Right atrium auricular region (tissue), 2 donors: ENCODE measurements at regions not wholly inside any gene's neighbourhood (a gene's known extent, or its start where the extent isn't known, plus 50 kb on each side); places are given as distances from the start of the nearest gene placed in this dataset.
"Not testable (repeated sequence)": the region's sequence is repeated elsewhere in the genome, so short reads cannot be mapped to it uniquely, and the experiment has no call there.

Experiments used
- DNase-seq: peaks from one replicate; pipeline ENCODE4 v3.0.0-alpha.2; 2019; ENCODE audit warnings: low spot score
- H3K27ac ChIP-seq, 2 donors: fragments of 200-600 bp; sonication (generic); 1 replicate in 1 of 2; 2 replicates in 1 of 2; pipeline ENCODE4 v1.5.1; 2016 to 2019
- H3K27me3 ChIP-seq, 2 donors: fragments of 200-600 bp; sonication (generic); one replicate each; pipeline versions ENCODE4 v1.5.1 to v1.6.0; 2017 to 2019
- H3K36me3 ChIP-seq: fragments of 200-600 bp; sonication (generic); one replicate; pipeline ENCODE4 v1.5.1; 2016
- H3K4me1 ChIP-seq, 2 donors: fragments of 200-600 bp; sonication (generic); one replicate each; pipeline versions ENCODE4 v1.5.1 to v1.6.0; 2017 to 2019
- H3K4me3 ChIP-seq, 2 donors: fragments of 200-600 bp; sonication (generic); 1 replicate in 1 of 2; 2 replicates in 1 of 2; pipeline ENCODE4 v1.5.1; 2017 to 2019; ENCODE audit warnings: mild to moderate bottlenecking in 1 of 2, moderate library complexity in 1 of 2
- H3K9me3 ChIP-seq, 2 donors: fragments of 200-600 bp; sonication (generic); one replicate each; pipeline ENCODE4 v1.5.1; 2019
- CTCF ChIP-seq, 2 donors: fragments of 200-600 bp; sonication (generic); IDR thresholded peaks; one replicate each; pipeline ENCODE4 v1.5.1; 2019; ENCODE audit warnings: antibody characterized with exemption in 2 of 2

GRCh38 chrX:125150231-125150630 is 169.4 kb upstream of the TEX13C start:
- H3K27ac ChIP-seq: no peak overlapping the region

GRCh38 chrX:125151146-125151545 is 168.5 kb upstream of the TEX13C start:
- no peak for TF ChIP-seq CTCF (IDR thresholded peaks at IDR 0.05)
- Histone ChIP-seq H3K27ac (no peak overlapping the region), H3K4me1 (no peaks in the 10 kb centered on the region), H3K36me3 (no peaks in the 10 kb centered on the region), H3K9me3 (no peaks in the 10 kb centered on the region), H3K4me3 (no peak overlapping the region), H3K27me3 (no peaks in the 10 kb centered on the region)
- no peak for DNase-seq

More at GRCh38 chrX:125150231-125150630, 169.4 kb upstream of the TEX13C start:
- no peaks in the 10 kb centered on the region for H3K9me3 ChIP-seq
- H3K4me3 ChIP-seq: no peak overlapping the region
- no peaks in the 10 kb centered on the region for H3K27me3 ChIP-seq
- no peak for DNase-seq
- no peak for TF ChIP-seq CTCF (IDR thresholded peaks at IDR 0.05)
- H3K4me1 ChIP-seq: no peaks in the 10 kb centered on the region
- H3K36me3 ChIP-seq: no peaks in the 10 kb centered on the region

GRCh38 chrX:125152011-125152410 is 167.7 kb upstream of the TEX13C start:
- TF ChIP-seq CTCF (IDR thresholded peaks at IDR 0.05): no peak
- no peaks in the 10 kb centered on the region for H3K4me1 ChIP-seq
- H3K36me3 ChIP-seq: no peaks in the 10 kb centered on the region
- no peak for DNase-seq
- H3K4me3 ChIP-seq: no peak overlapping the region
- no peaks in the 10 kb centered on the region for H3K9me3 ChIP-seq
- H3K27me3 ChIP-seq: no peaks in the 10 kb centered on the region
- no peak overlapping the region for H3K27ac ChIP-seq

GRCh38 chrX:125153621-125154020 is 166.1 kb upstream of the TEX13C start:
- H3K36me3 ChIP-seq: no peaks in the 10 kb centered on the region
- H3K27me3 ChIP-seq: no peaks in the 10 kb centered on the region
- no peak for DNase-seq
- no peak overlapping the region for H3K27ac ChIP-seq
- no peaks in the 10 kb centered on the region for H3K9me3 ChIP-seq
- no peaks in the 10 kb centered on the region for H3K4me1 ChIP-seq
- no peak for TF ChIP-seq CTCF (IDR thresholded peaks at IDR 0.05)
- no peak overlapping the region for H3K4me3 ChIP-seq

- H3K27ac ChIP-seq, H3K9me3 ChIP-seq, H3K4me3 ChIP-seq, H3K4me1 ChIP-seq, H3K27me3 ChIP-seq, H3K36me3 ChIP-seq, DNase-seq: not testable (repeated sequence)
These were observed 165.1 kb upstream of the TEX13C start for GRCh38 chrX:125154288-125155257.

GRCh38 chrX:125155296-125156033 is 164.2 kb upstream of the TEX13C start:
- H3K9me3 ChIP-seq, H3K4me3 ChIP-seq, H3K27me3 ChIP-seq, H3K27ac ChIP-seq, H3K4me1 ChIP-seq, H3K36me3 ChIP-seq, DNase-seq: not testable (repeated sequence)
